Activated B cell treated with CpG ODN at 0.5 μM for 24 hours (primary cell): ENCODE measurements at regions not wholly inside any gene's neighbourhood (a gene's known extent, or its start where the extent isn't known, plus 50 kb on each side); places are given as distances from the start of the nearest gene placed in this dataset.
"Not testable (repeated sequence)": the region's sequence is repeated elsewhere in the genome, so short reads cannot be mapped to it uniquely, and the experiment has no call there.

Experiments used
- ATAC-seq: fragments of 200-7000 bp; cut with Tn5 transposase; one replicate; pipeline ENCODE4 v1.10.0; 2021; ENCODE audit warnings: low read depth, mild to moderate bottlenecking, moderate library complexity
- CTCF ChIA-PET: fragments of 350-600 bp; sonication (Branson Sonifier 250); formaldehyde crosslinking; loops from one replicate; lab custom pipeline; 2021; ENCODE audit warnings: antibody characterized with exemption; lab: Charles Lee
- POLR2A ChIA-PET: fragments of 350-600 bp; sonication (Branson Sonifier 250); formaldehyde crosslinking; loops from one replicate; lab custom pipeline; 2021; ENCODE audit warnings: antibody characterized with exemption; lab: Charles Lee
- DNase-seq: peaks from one replicate; pipeline ENCODE4 v3.0.0; 2022
- H3K27ac Mint-ChIP-seq: one replicate; pipeline ENCODE4 v1.8.0; 2020; ENCODE audit warnings: mixed read lengths
- H3K27me3 Mint-ChIP-seq: one replicate; pipeline ENCODE4 v1.8.0; 2021; ENCODE audit warnings: mixed read lengths
- H3K36me3 Mint-ChIP-seq: one replicate; pipeline ENCODE4 v1.8.0; 2021; ENCODE audit warnings: low read depth, mixed read lengths
- H3K4me1 Mint-ChIP-seq: one replicate; pipeline ENCODE4 v1.8.0; 2021; ENCODE audit warnings: mixed read lengths
- H3K4me3 Mint-ChIP-seq: one replicate; pipeline ENCODE4 v1.8.0; 2020; ENCODE audit warnings: mild to moderate bottlenecking, mixed read lengths
- H3K9me3 Mint-ChIP-seq: one replicate; pipeline ENCODE4 v1.8.0; 2020; ENCODE audit warnings: mixed read lengths
- intact Hi-C: fragments of 100-400 bp; cut with micrococcal nuclease; formaldehyde crosslinking; loops from one replicate; pipeline ENCODE4 v1.15.1; 2024
- TF ChIP-seq, protein P1 (sequence below): fragments of 200-600 bp; IDR thresholded peaks from one replicate; pipeline ENCODE4 v1.8.0; 2022; ENCODE audit warnings: antibody characterized with exemption, mild to moderate bottlenecking

- ATAC-seq (no peak), DNase-seq (no peak)
- H3K36me3 Mint-ChIP-seq, result no peaks in the 10 kb centered on the region
- ChIA-PET CTCF (no interaction called here), POLR2A (no interaction called here)
- H3K27ac Mint-ChIP-seq, result no peak overlapping the region
- no peaks in the 10 kb centered on the region for H3K27me3 Mint-ChIP-seq
- intact Hi-C loops, result no loop called here
- TF ChIP-seq, protein P1, sequence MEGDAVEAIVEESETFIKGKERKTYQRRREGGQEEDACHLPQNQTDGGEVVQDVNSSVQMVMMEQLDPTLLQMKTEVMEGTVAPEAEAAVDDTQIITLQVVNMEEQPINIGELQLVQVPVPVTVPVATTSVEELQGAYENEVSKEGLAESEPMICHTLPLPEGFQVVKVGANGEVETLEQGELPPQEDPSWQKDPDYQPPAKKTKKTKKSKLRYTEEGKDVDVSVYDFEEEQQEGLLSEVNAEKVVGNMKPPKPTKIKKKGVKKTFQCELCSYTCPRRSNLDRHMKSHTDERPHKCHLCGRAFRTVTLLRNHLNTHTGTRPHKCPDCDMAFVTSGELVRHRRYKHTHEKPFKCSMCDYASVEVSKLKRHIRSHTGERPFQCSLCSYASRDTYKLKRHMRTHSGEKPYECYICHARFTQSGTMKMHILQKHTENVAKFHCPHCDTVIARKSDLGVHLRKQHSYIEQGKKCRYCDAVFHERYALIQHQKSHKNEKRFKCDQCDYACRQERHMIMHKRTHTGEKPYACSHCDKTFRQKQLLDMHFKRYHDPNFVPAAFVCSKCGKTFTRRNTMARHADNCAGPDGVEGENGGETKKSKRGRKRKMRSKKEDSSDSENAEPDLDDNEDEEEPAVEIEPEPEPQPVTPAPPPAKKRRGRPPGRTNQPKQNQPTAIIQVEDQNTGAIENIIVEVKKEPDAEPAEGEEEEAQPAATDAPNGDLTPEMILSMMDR, result no peak
- no peaks in the 10 kb centered on the region for H3K4me1 Mint-ChIP-seq
- H3K9me3 Mint-ChIP-seq, result peaks cover 4% of the 10 kb centered on the region
- H3K4me3 Mint-ChIP-seq, result no peak overlapping the region
Measured at GRCh38 chr3:180420804-180421203, 181.2 kb upstream of the TTC14 start.

DNA sequence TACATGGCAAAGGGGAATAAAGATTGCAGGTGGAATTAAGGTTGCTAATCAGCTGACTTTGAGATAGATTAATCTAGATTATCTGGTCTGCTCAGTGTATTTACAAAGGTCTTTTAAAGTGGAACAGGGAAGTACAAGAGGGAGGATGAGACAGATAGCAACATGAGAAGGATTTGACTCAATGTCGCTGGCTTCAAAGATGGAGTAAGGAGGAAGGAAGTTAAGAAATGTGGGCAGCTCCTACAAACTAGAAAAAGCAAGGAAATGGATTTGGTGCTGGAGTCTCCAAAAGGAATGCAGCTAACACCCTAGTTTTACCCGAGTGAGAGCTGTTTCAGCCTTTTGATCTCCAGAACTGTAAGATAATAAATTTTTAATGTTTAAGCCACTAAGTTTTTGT lies 180.7 kb upstream of the TTC14 start:
- intact Hi-C loops, result no loop called here
- peaks cover 4% of the 10 kb centered on the region for H3K9me3 Mint-ChIP-seq
- no peak for ATAC-seq
- DNase-seq, result no peak
- H3K27me3 Mint-ChIP-seq, result no peaks in the 10 kb centered on the region
- TF ChIP-seq, protein P1, result no peak
- H3K36me3 Mint-ChIP-seq, result no peaks in the 10 kb centered on the region
- no peak overlapping the region for H3K27ac Mint-ChIP-seq
- ChIA-PET CTCF (no interaction called here), POLR2A (no interaction called here)
- H3K4me1 Mint-ChIP-seq, result no peaks in the 10 kb centered on the region
- no peak overlapping the region for H3K4me3 Mint-ChIP-seq

DNA sequence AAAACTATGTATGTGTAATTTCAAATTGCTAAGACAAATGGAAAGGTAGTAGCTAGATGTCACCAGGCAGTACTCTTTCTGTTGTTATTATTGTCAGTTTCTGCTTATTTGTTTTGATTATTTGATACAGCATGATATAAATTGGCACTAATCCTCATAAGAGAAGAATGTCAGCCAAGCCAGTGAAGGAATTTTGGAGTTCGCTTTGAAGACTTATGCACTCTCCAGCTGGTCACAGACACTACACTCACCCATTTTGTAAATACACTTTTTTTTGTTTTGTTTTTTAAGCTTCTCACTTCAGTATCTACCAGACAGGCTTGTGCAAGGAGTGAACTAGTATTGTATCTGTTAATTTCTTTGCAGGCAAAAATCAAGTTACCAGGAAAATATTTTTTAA lies 180.2 kb upstream of the TTC14 start:
- Mint-ChIP-seq H3K9me3 (peaks cover 4% of the 10 kb centered on the region), H3K27me3 (no peaks in the 10 kb centered on the region), H3K36me3 (no peaks in the 10 kb centered on the region), H3K4me3 (no peak overlapping the region), H3K4me1 (no peaks in the 10 kb centered on the region), H3K27ac (no peak overlapping the region)
- CTCF ChIA-PET, result no interaction called here
- no peak for DNase-seq
- no peak for ATAC-seq
- intact Hi-C loops, result no loop called here
- TF ChIP-seq, protein P1, result no peak
- POLR2A ChIA-PET, result no interaction called here

GRCh38 chr3:180424305-180424704 lies 177.7 kb upstream of the TTC14 start:
- not testable (repeated sequence) for H3K9me3 Mint-ChIP-seq

GRCh38 chr3:180430896-180431295 lies 171.1 kb upstream of the TTC14 start:
- Mint-ChIP-seq H3K27me3 (no peaks in the 10 kb centered on the region), H3K4me3 (no peak overlapping the region), H3K4me1 (no peaks in the 10 kb centered on the region), H3K9me3 (no peaks in the 10 kb centered on the region), H3K27ac (no peak overlapping the region), H3K36me3 (no peaks in the 10 kb centered on the region)
- no peak for ATAC-seq
- TF ChIP-seq, protein P1, result no peak
- POLR2A ChIA-PET, result no interaction called here
- intact Hi-C loops, result no loop called here
- CTCF ChIA-PET, result no interaction called here
- DNase-seq, result no peak

More at GRCh38 chr3:180424305-180424704, 177.7 kb upstream of the TTC14 start:
- POLR2A ChIA-PET, ATAC-seq, H3K4me3 Mint-ChIP-seq, CTCF ChIA-PET, H3K27ac Mint-ChIP-seq, H3K27me3 Mint-ChIP-seq, H3K36me3 Mint-ChIP-seq, DNase-seq, intact Hi-C loops, H3K4me1 Mint-ChIP-seq: not testable (repeated sequence)

GRCh38 chr3:180433152-180433551 lies 168.8 kb upstream of the TTC14 start:
- intact Hi-C loops, result no loop called here
- CTCF ChIA-PET, result no interaction called here
- POLR2A ChIA-PET, result no interaction called here
- Mint-ChIP-seq H3K4me3 (no peak overlapping the region), H3K4me1 (no peaks in the 10 kb centered on the region), H3K9me3 (no peaks in the 10 kb centered on the region), H3K36me3 (no peaks in the 10 kb centered on the region), H3K27ac (no peak overlapping the region), H3K27me3 (no peaks in the 10 kb centered on the region)
- DNase-seq (no peak), ATAC-seq (no peak)
- TF ChIP-seq, protein P1, result no peak
